ENCODE measurements at regions not wholly inside any gene's neighbourhood (a gene's known extent, or its start where the extent isn't known, plus 50 kb on each side); places are given as distances from the start of the nearest gene placed in this dataset.

GRCh38 chr7:25543210-25543609, 314.9 kb upstream of the NPVF start:
- POLR2A ChIA-PET: no interaction called here
- H3K36me3 ChIP-seq (replicated peaks in 1 of 2; ENCODE audit: control extremely low read depth in 1 of 2, control insufficient read depth in 1 of 2, extremely low read depth in 1 of 2, insufficient read depth in 2 of 2, low read length in 1 of 2): no peaks in the 10 kb centered on the region
- H3K4me2 ChIP-seq (replicated peaks; ENCODE audit: low read depth, low read length, poor library complexity, severe bottlenecking): no peak overlapping the region
- H3K4me3 ChIP-seq (ENCODE audit: control extremely low read depth in 1 of 5, extremely low read depth in 1 of 5, insufficient read depth in 1 of 5, low read depth in 2 of 5, low read length in 4 of 5): no peak overlapping the region
- TF ChIP-seq CTCF (IDR thresholded peaks at IDR 0.05) (no peak), EZH2 (IDR thresholded peaks at IDR 0.05; ENCODE audit: borderline replicate concordance, insufficient read depth, low read depth, low read length, poor library complexity, severe bottlenecking) (no peak)
- H3K4me3 Mint-ChIP-seq: no peak overlapping the region
- peaks cover 0 to 10% (median 3%) of the 10 kb centered on the region in 4 experiments for H3K27me3 ChIP-seq (replicated peaks in 1 of 4; ENCODE audit: control extremely low read depth in 1 of 4, control insufficient read depth in 3 of 4, insufficient read depth in 4 of 4, low read length in 3 of 4)
- no peaks in the 10 kb centered on the region for H3K79me2 ChIP-seq (ENCODE audit: control insufficient read depth, insufficient read depth, low read length)
- no peaks in the 10 kb centered on the region for H3K9me3 ChIP-seq (ENCODE audit: control extremely low read depth in 1 of 3, control insufficient read depth in 2 of 3, insufficient read depth in 1 of 3, low read length in 2 of 3)
- H3K9me3 Mint-ChIP-seq (ENCODE audit: insufficient read depth): no peaks in the 10 kb centered on the region
- no peak overlapping the region for H3K27ac Mint-ChIP-seq
- no peaks in the 10 kb centered on the region for H3K4me1 ChIP-seq (ENCODE audit: control insufficient read depth in 2 of 2, insufficient read depth in 2 of 2, low read length in 2 of 2)
- CTCF ChIA-PET: interaction anchor here (1.4 kb wide), 1 partner anchor 24 kb away, joined by 3 read pairs; no protein-coding TSS in a partner anchor
- no peak overlapping the region for H3K27ac ChIP-seq (ENCODE audit: low read length in 2 of 2)
- intact Hi-C loops (cut with micrococcal nuclease): no loop called here
- H4K20me1 ChIP-seq (ENCODE audit: control insufficient read depth, insufficient read depth, low read length, poor library complexity, severe bottlenecking): no peaks in the 10 kb centered on the region
- no peak for DNase-seq
- peaks cover 38% of the 10 kb centered on the region for H3K27me3 Mint-ChIP-seq
- ATAC-seq (ENCODE audit: low read depth): no peak
- WGBS (ENCODE audit: insufficient coverage): 96% methylated on average over 5 of the region's 7 CpGs
- no peak overlapping the region for H3K9ac ChIP-seq (ENCODE audit: low read length)
- H2AFZ ChIP-seq (ENCODE audit: insufficient read depth, low read depth, low read length, poor library complexity, severe bottlenecking): no peak overlapping the region
- H3K4me1 Mint-ChIP-seq: no peaks in the 10 kb centered on the region

DNA sequence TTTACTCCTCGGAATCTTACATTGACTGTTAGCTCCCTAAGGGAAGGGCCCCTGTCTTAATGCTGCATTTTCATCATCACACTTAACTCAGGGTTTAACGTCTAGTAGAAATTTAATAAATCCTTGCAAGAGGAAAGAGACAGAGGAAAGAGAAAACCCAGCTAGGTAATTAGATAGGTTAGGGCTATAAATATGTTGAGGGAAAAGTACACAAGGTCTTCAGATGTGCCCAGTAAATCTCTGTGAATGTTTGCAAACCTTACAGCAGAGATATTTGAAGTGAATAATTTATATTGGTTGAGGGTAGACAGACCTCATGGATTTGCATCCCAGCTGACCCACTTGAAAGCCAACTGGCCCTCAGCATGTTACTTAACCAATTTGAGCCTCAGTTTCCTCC, 315.5 kb upstream of the NPVF start:
- POLR2A ChIA-PET: no interaction called here
- no peak for TF ChIP-seq EZH2 (IDR thresholded peaks at IDR 0.05; ENCODE audit: borderline replicate concordance, insufficient read depth, low read depth, low read length, poor library complexity, severe bottlenecking)
- TF ChIP-seq CTCF (IDR thresholded peaks at IDR 0.05): no peak
- WGBS (ENCODE audit: insufficient coverage): no CpG with 5 or more reads among the region's 2 CpGs
- Histone ChIP-seq H2AFZ (ENCODE audit: insufficient read depth, low read depth, low read length, poor library complexity, severe bottlenecking) (no peak overlapping the region), H3K36me3 (replicated peaks in 1 of 2; ENCODE audit: control extremely low read depth in 1 of 2, control insufficient read depth in 1 of 2, extremely low read depth in 1 of 2, insufficient read depth in 2 of 2, low read length in 1 of 2) (no peaks in the 10 kb centered on the region), H3K9me3 (ENCODE audit: control extremely low read depth in 1 of 3, control insufficient read depth in 2 of 3, insufficient read depth in 1 of 3, low read length in 2 of 3) (no peaks in the 10 kb centered on the region), H3K9ac (ENCODE audit: low read length) (no peak overlapping the region), H3K27ac (ENCODE audit: low read length in 2 of 2) (no peak overlapping the region), H3K4me2 (replicated peaks; ENCODE audit: low read depth, low read length, poor library complexity, severe bottlenecking) (no peak overlapping the region), H4K20me1 (ENCODE audit: control insufficient read depth, insufficient read depth, low read length, poor library complexity, severe bottlenecking) (no peaks in the 10 kb centered on the region), H3K4me3 (ENCODE audit: control extremely low read depth in 1 of 5, extremely low read depth in 1 of 5, insufficient read depth in 1 of 5, low read depth in 2 of 5, low read length in 4 of 5) (no peak overlapping the region), H3K4me1 (ENCODE audit: control insufficient read depth in 2 of 2, insufficient read depth in 2 of 2, low read length in 2 of 2) (no peaks in the 10 kb centered on the region), H3K79me2 (ENCODE audit: control insufficient read depth, insufficient read depth, low read length) (no peaks in the 10 kb centered on the region), H3K27me3 (replicated peaks in 1 of 4; ENCODE audit: control extremely low read depth in 1 of 4, control insufficient read depth in 3 of 4, insufficient read depth in 4 of 4, low read length in 3 of 4) (peaks cover 0 to 10% (median 4%) of the 10 kb centered on the region in 4 experiments)
- CTCF ChIA-PET: interaction anchor here (1.4 kb wide), 1 partner anchor 24 kb away, joined by 3 read pairs; no protein-coding TSS in a partner anchor
- Mint-ChIP-seq H3K4me1 (no peaks in the 10 kb centered on the region), H3K4me3 (no peak overlapping the region), H3K27me3 (peaks cover 38% of the 10 kb centered on the region), H3K27ac (no peak overlapping the region), H3K9me3 (ENCODE audit: insufficient read depth) (no peaks in the 10 kb centered on the region)
- no peak for ATAC-seq (ENCODE audit: low read depth)
- intact Hi-C loops (cut with micrococcal nuclease): no loop called here
- no peak for DNase-seq
